HCT116 (cell line): ENCODE measurements at regions not wholly inside any gene's neighbourhood (a gene's known extent, or its start where the extent isn't known, plus 50 kb on each side); places are given as distances from the start of the nearest gene placed in this dataset.

Experiments used
- ATAC-seq: fragments of 200-7000 bp; cut with Tn5 transposase; 2 replicates; pipeline ENCODE4 v1.9.1; 2020; ENCODE audit warnings: mild to moderate bottlenecking, moderate library complexity
- BruUV-seq: library from RNA; stranded (reverse); fragments of 400-500 nt; replicated peaks from 2 replicates; lab custom pipeline; 2021; lab: Mats Ljungman, UMichigan
- CTCF ChIA-PET: fragments of 300-600 bp; sonication (Branson Sonifier 250); formaldehyde crosslinking; loops from one replicate; lab custom pipeline; 2021; ENCODE audit warnings: antibody characterized with exemption; lab: Charles Lee
- POLR2A ChIA-PET: fragments of 300-600, 350-600 bp; sonication (Branson Sonifier 250); formaldehyde crosslinking; loops from one replicate; lab custom pipeline; 2021; ENCODE audit warnings: antibody characterized with exemption; lab: Charles Lee
- RAD21 ChIA-PET, 2 experiments: fragments of 300-600 bp; sonication (Branson Sonifier 250); formaldehyde crosslinking; loops; one replicate each; lab custom pipeline; 2023; ENCODE audit warnings: low total read pairs in 2 of 2; ENCODE audit not compliant: uncharacterized antibody in 2 of 2, unreplicated experiment in 2 of 2, low non-redundant PET in 1 of 2; lab: Charles Lee
- DNase-seq: peaks from one replicate; pipeline ENCODE4 v3.0.0-alpha.2; 2010; ENCODE audit warnings: low read depth, low spot score
- H2AFZ ChIP-seq: fragments of 200-600 bp; shearing (Covaris generic), sonication (generic); 2 replicates; pipeline ENCODE4 v1.6.1; 2017; ENCODE audit warnings: low read depth, mixed run types, mixed read lengths, antibody characterized with exemption, low read length; ENCODE audit not compliant: poor library complexity, severe bottlenecking
- H3K27ac ChIP-seq: 2 replicates; pipeline ENCODE4 v1.5.1; 2012; ENCODE audit warnings: low read depth, low read length
- H3K27me3 ChIP-seq: fragments of 200-600 bp; sonication (generic); 2 replicates; pipeline ENCODE4 v1.6.1; 2016; ENCODE audit warnings: mixed run types, low read length, mixed read lengths; ENCODE audit not compliant: insufficient read depth
- H3K36me3 ChIP-seq, 2 experiments: fragments of 200-500 bp in 1 of 2; fragments of 200-600 bp in 1 of 2; sonication (Bioruptor generic) in 1 of 2; sonication (generic) in 1 of 2; 2 replicates each; pipeline versions ENCODE4 v1.5.1 to v1.6.1; 2014 to 2016; ENCODE audit warnings: low read length in 2 of 2, inconsistent platforms in 1 of 2, mixed read lengths in 1 of 2, mixed run types in 1 of 2; ENCODE audit not compliant: insufficient read depth in 2 of 2, control insufficient read depth in 1 of 2
- H3K4me1 ChIP-seq, 2 experiments: fragments of 200-600 bp in 1 of 2; sonication (generic) in 1 of 2; 2 replicates each; pipeline versions ENCODE4 v1.5.1 to v1.6.1; 2012 to 2017; ENCODE audit warnings: low read length in 2 of 2, inconsistent platforms in 1 of 2, mild to moderate bottlenecking in 1 of 2, mixed read lengths in 1 of 2, mixed run types in 1 of 2, moderate library complexity in 1 of 2; ENCODE audit not compliant: insufficient read depth in 2 of 2, control insufficient read depth in 1 of 2
- H3K4me2 ChIP-seq: fragments of 200-600 bp; sonication (generic); 2 replicates; pipeline ENCODE4 v1.6.1; 2017; ENCODE audit warnings: mixed run types, low read length, mixed read lengths
- H3K4me3 ChIP-seq, 2 experiments: fragments of 200-600 bp in 1 of 2; sonication (generic) in 1 of 2; replicated peaks in 1 of 2; 2 replicates each; pipeline ENCODE4 v1.5.1; 2011 to 2016; ENCODE audit warnings: low read length in 2 of 2, control low read depth in 1 of 2, low read depth in 1 of 2, mild to moderate bottlenecking in 1 of 2, mixed read lengths in 1 of 2, mixed run types in 1 of 2
- H3K79me2 ChIP-seq: fragments of 200-600 bp; sonication (generic); 2 replicates; pipeline ENCODE4 v1.6.1; 2017; ENCODE audit warnings: mild to moderate bottlenecking, mixed run types, low read length, moderate library complexity, mixed read lengths; ENCODE audit not compliant: insufficient read depth
- H3K9ac ChIP-seq: fragments of 200-600 bp; sonication (generic); 2 replicates; pipeline ENCODE4 v1.6.1; 2016; ENCODE audit warnings: low read length, mixed read lengths
- H3K9me2 ChIP-seq: fragments of 200-600 bp; sonication (generic), shearing (Covaris generic); 2 replicates; pipeline ENCODE4 v1.6.1; 2017; ENCODE audit warnings: mixed run types, mild to moderate bottlenecking, moderate library complexity; ENCODE audit not compliant: insufficient read depth
- H3K9me3 ChIP-seq, 2 experiments: fragments of 200-500 bp in 1 of 2; fragments of 200-600 bp in 1 of 2; sonication (Bioruptor generic) in 1 of 2; sonication (generic) in 1 of 2; 2 replicates each; pipeline ENCODE4 v1.6.1; 2014 to 2017; ENCODE audit warnings: low read length in 2 of 2, mixed read lengths in 2 of 2, inconsistent platforms in 1 of 2, low read depth in 1 of 2, mild to moderate bottlenecking in 1 of 2, mixed run types in 1 of 2, moderate library complexity in 1 of 2; ENCODE audit not compliant: control insufficient read depth in 1 of 2, insufficient read depth in 1 of 2
- H4K20me1 ChIP-seq: fragments of 200-600 bp; sonication (generic), shearing (Covaris generic); 2 replicates; pipeline ENCODE4 v1.6.1; 2017; ENCODE audit warnings: mixed run types, mild to moderate bottlenecking, moderate library complexity; ENCODE audit not compliant: insufficient read depth
- CBX3 ChIP-seq: IDR thresholded peaks from 2 replicates; pipeline ENCODE4 v1.6.1; 2012; ENCODE audit warnings: low read depth
- CEBPB ChIP-seq: IDR thresholded peaks from 2 replicates; pipeline ENCODE4 v1.6.1; 2012; ENCODE audit warnings: low read depth
- EGR1 ChIP-seq: IDR thresholded peaks from 2 replicates; pipeline ENCODE4 v1.6.1; 2012; ENCODE audit warnings: low read depth
- EZH2 ChIP-seq: fragments of 200-600 bp; sonication (generic); IDR thresholded peaks from 2 replicates; pipeline ENCODE4 v1.6.1; 2017; ENCODE audit warnings: antibody characterized with exemption, mixed run types
- EZH2phosphoT487 ChIP-seq: fragments of 200-600 bp; IDR thresholded peaks from 2 replicates; pipeline ENCODE4 v1.6.1; 2018; ENCODE audit warnings: antibody characterized with exemption, borderline replicate concordance
- JUND ChIP-seq: IDR thresholded peaks from 2 replicates; pipeline ENCODE4 v1.6.1; 2012
- POLR2AphosphoS5 ChIP-seq: IDR thresholded peaks from 2 replicates; pipeline ENCODE4 v1.6.1; 2011; ENCODE audit warnings: mild to moderate bottlenecking, low read depth, low read length, moderate library complexity
- RAD21 ChIP-seq: IDR thresholded peaks from 2 replicates; pipeline ENCODE4 v1.6.1; 2012; ENCODE audit warnings: low read depth, mild to moderate bottlenecking
- SIN3A ChIP-seq: IDR thresholded peaks from 2 replicates; pipeline ENCODE4 v1.6.1; 2012; ENCODE audit warnings: low read depth
- SRF ChIP-seq: IDR thresholded peaks from 2 replicates; pipeline ENCODE4 v1.6.1; 2012; ENCODE audit warnings: low read depth
- TCF7L2 ChIP-seq: IDR thresholded peaks from 2 replicates; pipeline ENCODE4 v1.7.0; 2011; ENCODE audit warnings: borderline replicate concordance, inconsistent platforms; ENCODE audit not compliant: insufficient read depth, insufficient read length; ENCODE audit errors: extremely low read depth
- intact Hi-C: fragments of 100-400 bp; cut with micrococcal nuclease; formaldehyde crosslinking; loops from 2 replicates; pipeline ENCODE4 v1.10.0; 2022
- TF ChIP-seq, protein P1 (sequence below): IDR thresholded peaks from 2 replicates; pipeline ENCODE4 v1.6.1; 2012; ENCODE audit warnings: low read depth
- TF ChIP-seq, protein P2 (sequence below), 3 experiments: fragments of 200-600 bp in 1 of 3; sonication (generic) in 1 of 3; IDR thresholded peaks in 2 of 3; conservative IDR thresholded peaks in 1 of 3; 2 replicates each; pipeline ENCODE4 v1.5.1; 2012 to 2017; ENCODE audit warnings: low read depth in 2 of 3, low read length in 2 of 3, antibody characterized with exemption in 1 of 3, borderline replicate concordance in 1 of 3, control low read depth in 1 of 3, mild to moderate bottlenecking in 1 of 3, mixed read lengths in 1 of 3, mixed run types in 1 of 3, moderate library complexity in 1 of 3; ENCODE audit not compliant: insufficient read depth in 1 of 3
- TF ChIP-seq, protein P3 (sequence below): IDR thresholded peaks from 2 replicates; pipeline ENCODE4 v1.6.1; 2012

DNA sequence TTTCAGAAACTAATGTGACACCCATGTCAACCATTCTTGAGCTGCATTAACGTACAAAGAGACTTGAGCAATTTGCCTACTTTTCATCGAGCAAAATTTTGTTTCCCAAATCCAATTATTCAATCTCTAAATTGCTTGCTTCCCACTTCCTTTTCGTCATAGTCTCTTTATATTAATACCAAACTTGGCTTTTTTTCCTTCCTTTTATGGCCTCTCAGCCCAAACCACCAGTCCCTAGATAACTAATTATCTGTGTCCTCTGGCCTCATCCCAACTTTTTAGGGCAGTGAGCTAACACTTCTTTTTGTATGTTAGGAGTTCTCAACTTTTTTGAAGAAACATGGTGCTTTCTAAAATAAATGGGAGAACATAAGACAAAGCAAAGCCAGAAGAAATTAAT is 155.5 kb upstream of the S1PR3 start:
- Histone ChIP-seq H3K27me3 (no peaks in the 10 kb centered on the region), H3K4me2 (no peak overlapping the region), H4K20me1 (no peaks in the 10 kb centered on the region), H3K4me1 (no peaks in the 10 kb centered on the region), H3K36me3 (no peaks in the 10 kb centered on the region), H3K4me3 (no peak overlapping the region), H3K9me3 (no peaks in the 10 kb centered on the region), H3K9me2 (no peaks in the 10 kb centered on the region), H3K79me2 (no peaks in the 10 kb centered on the region), H3K27ac (no peak overlapping the region), H2AFZ (no peak overlapping the region), H3K9ac (no peak overlapping the region)
- TF ChIP-seq CEBPB = no peak
- TF ChIP-seq EZH2 = no peak
- TF ChIP-seq EGR1 = no peak
- no peak for TF ChIP-seq EZH2phosphoT487
- no peak for TF ChIP-seq SRF
- TF ChIP-seq, protein P1, sequence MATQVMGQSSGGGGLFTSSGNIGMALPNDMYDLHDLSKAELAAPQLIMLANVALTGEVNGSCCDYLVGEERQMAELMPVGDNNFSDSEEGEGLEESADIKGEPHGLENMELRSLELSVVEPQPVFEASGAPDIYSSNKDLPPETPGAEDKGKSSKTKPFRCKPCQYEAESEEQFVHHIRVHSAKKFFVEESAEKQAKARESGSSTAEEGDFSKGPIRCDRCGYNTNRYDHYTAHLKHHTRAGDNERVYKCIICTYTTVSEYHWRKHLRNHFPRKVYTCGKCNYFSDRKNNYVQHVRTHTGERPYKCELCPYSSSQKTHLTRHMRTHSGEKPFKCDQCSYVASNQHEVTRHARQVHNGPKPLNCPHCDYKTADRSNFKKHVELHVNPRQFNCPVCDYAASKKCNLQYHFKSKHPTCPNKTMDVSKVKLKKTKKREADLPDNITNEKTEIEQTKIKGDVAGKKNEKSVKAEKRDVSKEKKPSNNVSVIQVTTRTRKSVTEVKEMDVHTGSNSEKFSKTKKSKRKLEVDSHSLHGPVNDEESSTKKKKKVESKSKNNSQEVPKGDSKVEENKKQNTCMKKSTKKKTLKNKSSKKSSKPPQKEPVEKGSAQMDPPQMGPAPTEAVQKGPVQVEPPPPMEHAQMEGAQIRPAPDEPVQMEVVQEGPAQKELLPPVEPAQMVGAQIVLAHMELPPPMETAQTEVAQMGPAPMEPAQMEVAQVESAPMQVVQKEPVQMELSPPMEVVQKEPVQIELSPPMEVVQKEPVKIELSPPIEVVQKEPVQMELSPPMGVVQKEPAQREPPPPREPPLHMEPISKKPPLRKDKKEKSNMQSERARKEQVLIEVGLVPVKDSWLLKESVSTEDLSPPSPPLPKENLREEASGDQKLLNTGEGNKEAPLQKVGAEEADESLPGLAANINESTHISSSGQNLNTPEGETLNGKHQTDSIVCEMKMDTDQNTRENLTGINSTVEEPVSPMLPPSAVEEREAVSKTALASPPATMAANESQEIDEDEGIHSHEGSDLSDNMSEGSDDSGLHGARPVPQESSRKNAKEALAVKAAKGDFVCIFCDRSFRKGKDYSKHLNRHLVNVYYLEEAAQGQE = no peak
- no peak for TF ChIP-seq RAD21
- TF ChIP-seq, protein P2, sequence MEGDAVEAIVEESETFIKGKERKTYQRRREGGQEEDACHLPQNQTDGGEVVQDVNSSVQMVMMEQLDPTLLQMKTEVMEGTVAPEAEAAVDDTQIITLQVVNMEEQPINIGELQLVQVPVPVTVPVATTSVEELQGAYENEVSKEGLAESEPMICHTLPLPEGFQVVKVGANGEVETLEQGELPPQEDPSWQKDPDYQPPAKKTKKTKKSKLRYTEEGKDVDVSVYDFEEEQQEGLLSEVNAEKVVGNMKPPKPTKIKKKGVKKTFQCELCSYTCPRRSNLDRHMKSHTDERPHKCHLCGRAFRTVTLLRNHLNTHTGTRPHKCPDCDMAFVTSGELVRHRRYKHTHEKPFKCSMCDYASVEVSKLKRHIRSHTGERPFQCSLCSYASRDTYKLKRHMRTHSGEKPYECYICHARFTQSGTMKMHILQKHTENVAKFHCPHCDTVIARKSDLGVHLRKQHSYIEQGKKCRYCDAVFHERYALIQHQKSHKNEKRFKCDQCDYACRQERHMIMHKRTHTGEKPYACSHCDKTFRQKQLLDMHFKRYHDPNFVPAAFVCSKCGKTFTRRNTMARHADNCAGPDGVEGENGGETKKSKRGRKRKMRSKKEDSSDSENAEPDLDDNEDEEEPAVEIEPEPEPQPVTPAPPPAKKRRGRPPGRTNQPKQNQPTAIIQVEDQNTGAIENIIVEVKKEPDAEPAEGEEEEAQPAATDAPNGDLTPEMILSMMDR (IDR thresholded peaks at IDR 0.05 in 2 of 3, conservative IDR thresholded peaks at IDR 0.05 in 1 of 3; ENCODE audit: borderline replicate concordance in 1 of 3, insufficient read depth in 1 of 3, low read depth in 2 of 3, low read length in 2 of 3) = no peak
- no peak for TF ChIP-seq POLR2AphosphoS5
- no peak for TF ChIP-seq SIN3A
- TF ChIP-seq, protein P3, sequence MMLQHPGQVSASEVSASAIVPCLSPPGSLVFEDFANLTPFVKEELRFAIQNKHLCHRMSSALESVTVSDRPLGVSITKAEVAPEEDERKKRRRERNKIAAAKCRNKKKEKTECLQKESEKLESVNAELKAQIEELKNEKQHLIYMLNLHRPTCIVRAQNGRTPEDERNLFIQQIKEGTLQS = no peak
- no peak for TF ChIP-seq CBX3
- TF ChIP-seq TCF7L2 = no peak
- no peak for TF ChIP-seq JUND
- DNase-seq = no peak
- CTCF ChIA-PET = no interaction called here
- POLR2A ChIA-PET = no interaction called here
- ATAC-seq = no peak
- intact Hi-C loops = no loop called here
- no TSS peak for BruUV-seq
- RAD21 ChIA-PET = no interaction called here
